ENCODE measurements at regions not wholly inside any gene's neighbourhood (a gene's known extent, or its start where the extent isn't known, plus 50 kb on each side); places are given as distances from the start of the nearest gene placed in this dataset.

- DNase-seq (ENCODE audit: low spot score) = no peak
Measured at GRCh38 chr5:114153833-114154232, 208.0 kb upstream of the KCNN2 start.

GRCh38 chr5:114166081-114166480, 195.8 kb upstream of the KCNN2 start:
- no peak for DNase-seq (ENCODE audit: low spot score)

- DNase-seq (ENCODE audit: low spot score) = no peak
Measured at GRCh38 chr5:114174131-114174530, 187.7 kb upstream of the KCNN2 start.

GRCh38 chr5:114174837-114175236, 187.0 kb upstream of the KCNN2 start:
- DNase-seq (ENCODE audit: low spot score) = no peak

GRCh38 chr5:114176356-114176755, 185.5 kb upstream of the KCNN2 start:
- peak; percentile 28 for DNase-seq (ENCODE audit: low spot score)

- no peak for DNase-seq (ENCODE audit: low spot score)
Measured at GRCh38 chr5:114179134-114179533, 182.7 kb upstream of the KCNN2 start.

GRCh38 chr5:114184006-114184405, 177.9 kb upstream of the KCNN2 start:
- no peak for DNase-seq (ENCODE audit: low spot score)

- DNase-seq (ENCODE audit: low spot score) = no peak
Measured at GRCh38 chr5:114185274-114185673, 176.6 kb upstream of the KCNN2 start.

GRCh38 chr5:114191441-114191840, 170.4 kb upstream of the KCNN2 start:
- no peak for DNase-seq (ENCODE audit: low spot score)

- no peak for DNase-seq (ENCODE audit: low spot score)
Measured at GRCh38 chr5:114192108-114192507, 169.8 kb upstream of the KCNN2 start.

GRCh38 chr5:114201332-114201731, 160.5 kb upstream of the KCNN2 start:
- no peak for DNase-seq (ENCODE audit: low spot score)

- DNase-seq (ENCODE audit: low spot score) = no peak
Measured at GRCh38 chr5:114204923-114205322, 156.9 kb upstream of the KCNN2 start.

GRCh38 chr5:114206640-114207039, 155.2 kb upstream of the KCNN2 start:
- no peak for DNase-seq (ENCODE audit: low spot score)

GRCh38 chr5:114207615-114208014, 154.3 kb upstream of the KCNN2 start:
- no peak for DNase-seq (ENCODE audit: low spot score)

- no peak for DNase-seq (ENCODE audit: low spot score)
Measured at GRCh38 chr5:114208120-114208519, 153.8 kb upstream of the KCNN2 start.

GRCh38 chr5:114208588-114208987, 153.3 kb upstream of the KCNN2 start:
- DNase-seq (ENCODE audit: low spot score) = no peak

GRCh38 chr5:114210662-114211061, 151.2 kb upstream of the KCNN2 start:
- no peak for DNase-seq (ENCODE audit: low spot score)

GRCh38 chr5:114221807-114222206, 140.1 kb upstream of the KCNN2 start:
- DNase-seq (ENCODE audit: low spot score) = no peak

- peak; percentile 7 for DNase-seq (ENCODE audit: low spot score)
Measured at GRCh38 chr5:114223866-114224265, 138.0 kb upstream of the KCNN2 start.

GRCh38 chr5:114237766-114238165, 124.1 kb upstream of the KCNN2 start:
- peak; percentile 45 for DNase-seq (ENCODE audit: low spot score)

- DNase-seq (ENCODE audit: low spot score) = no peak
Measured at GRCh38 chr5:114238771-114239313, 123.0 kb upstream of the KCNN2 start.

GRCh38 chr5:114243281-114243971, 118.4 kb upstream of the KCNN2 start:
- DNase-seq (ENCODE audit: low spot score) = no peak

- no peak for DNase-seq (ENCODE audit: low spot score)
Measured at GRCh38 chr5:114243972-114244317, 117.9 kb upstream of the KCNN2 start.

- no peak for DNase-seq (ENCODE audit: low spot score)
Measured at GRCh38 chr5:114249823-114250222, 112.0 kb upstream of the KCNN2 start.
